ENCODE measurements at regions not wholly inside any gene's neighbourhood (a gene's known extent, or its start where the extent isn't known, plus 50 kb on each side); places are given as distances from the start of the nearest gene placed in this dataset.

DNA sequence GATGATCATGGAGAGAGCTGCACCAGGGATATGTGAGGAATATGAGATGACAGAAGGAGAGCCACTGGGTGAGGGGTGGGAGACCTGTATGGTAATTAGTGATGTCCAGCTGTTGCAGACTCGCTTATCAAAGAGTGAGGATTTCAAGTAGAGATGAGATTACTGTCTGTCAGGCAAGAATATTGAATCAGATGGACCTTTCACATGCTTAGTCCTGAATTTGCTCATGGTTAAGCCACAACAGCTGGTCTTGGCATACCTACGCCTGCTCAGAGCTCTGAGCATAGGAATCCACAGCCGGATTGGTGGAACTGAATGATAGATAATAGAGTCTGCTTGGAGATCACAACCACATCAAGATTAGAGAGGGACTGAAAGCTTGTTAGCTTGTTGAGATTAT lies 115.2 kb upstream of the ARHGAP5 start:
- Mint-ChIP-seq H3K4me1 (peaks cover 8% of the 10 kb centered on the region), H3K27me3 (no peaks in the 10 kb centered on the region), H3K9me3 (peaks cover 3% of the 10 kb centered on the region), H3K36me3 (ENCODE audit: low read depth) (no peaks in the 10 kb centered on the region), H3K4me3 (no peak overlapping the region), H3K27ac (no peak overlapping the region)
- ChIA-PET CTCF (no interaction called here), POLR2A (no interaction called here)
- no peak for DNase-seq

DNA sequence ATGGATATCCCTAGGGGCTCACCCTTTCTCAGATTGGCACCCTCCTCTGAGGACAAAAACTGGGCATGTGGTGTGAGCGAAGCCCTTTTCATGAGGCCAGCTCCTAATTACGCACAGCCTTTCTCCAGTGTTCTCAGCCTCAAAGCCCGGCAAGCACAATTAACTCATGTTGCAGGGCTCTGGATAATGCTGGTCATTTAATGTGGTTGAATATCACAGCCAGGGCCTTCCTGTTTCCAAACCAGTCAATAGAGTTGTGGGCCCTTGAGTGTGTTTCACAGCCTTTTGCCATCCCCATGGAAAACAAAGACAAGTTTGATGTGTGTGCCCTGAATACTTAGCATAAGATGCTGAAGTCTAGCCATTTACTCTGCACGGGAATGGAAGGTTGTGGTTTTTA lies 114.2 kb upstream of the ARHGAP5 start:
- ChIA-PET CTCF (no interaction called here), POLR2A (no interaction called here)
- Mint-ChIP-seq H3K9me3 (peaks cover 7% of the 10 kb centered on the region), H3K27ac (no peak overlapping the region), H3K27me3 (peaks cover 2% of the 10 kb centered on the region), H3K36me3 (ENCODE audit: low read depth) (no peaks in the 10 kb centered on the region), H3K4me3 (no peak overlapping the region), H3K4me1 (peaks cover 8% of the 10 kb centered on the region)
- DNase-seq, result no peak

DNA sequence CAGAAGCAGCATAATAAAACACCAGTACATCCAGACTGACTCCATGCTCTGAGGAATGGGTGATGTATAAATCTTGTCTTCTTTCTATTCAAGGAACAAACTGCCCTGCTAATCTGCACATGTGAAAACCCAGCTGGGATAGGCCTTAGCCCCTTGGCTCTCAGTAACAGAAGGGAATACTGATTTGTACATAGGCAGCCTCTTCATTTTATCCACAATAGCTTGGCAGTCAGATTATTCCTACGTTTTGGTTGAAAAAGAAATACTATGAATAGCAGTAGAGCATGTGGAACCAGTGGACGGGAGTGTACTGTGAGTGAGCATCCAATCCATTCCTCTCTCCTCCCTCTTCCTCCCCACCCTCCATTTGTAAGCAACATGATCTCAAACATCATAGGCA lies 113.5 kb upstream of the ARHGAP5 start:
- no peak overlapping the region for H3K4me3 Mint-ChIP-seq
- no peaks in the 10 kb centered on the region for H3K36me3 Mint-ChIP-seq (ENCODE audit: low read depth)
- peaks cover 2% of the 10 kb centered on the region for H3K27me3 Mint-ChIP-seq
- CTCF ChIA-PET, result no interaction called here
- no peak for DNase-seq
- POLR2A ChIA-PET, result no interaction called here
- H3K9me3 Mint-ChIP-seq, result peaks cover 7% of the 10 kb centered on the region
- H3K27ac Mint-ChIP-seq, result no peak overlapping the region
- peaks cover 8% of the 10 kb centered on the region for H3K4me1 Mint-ChIP-seq

DNA sequence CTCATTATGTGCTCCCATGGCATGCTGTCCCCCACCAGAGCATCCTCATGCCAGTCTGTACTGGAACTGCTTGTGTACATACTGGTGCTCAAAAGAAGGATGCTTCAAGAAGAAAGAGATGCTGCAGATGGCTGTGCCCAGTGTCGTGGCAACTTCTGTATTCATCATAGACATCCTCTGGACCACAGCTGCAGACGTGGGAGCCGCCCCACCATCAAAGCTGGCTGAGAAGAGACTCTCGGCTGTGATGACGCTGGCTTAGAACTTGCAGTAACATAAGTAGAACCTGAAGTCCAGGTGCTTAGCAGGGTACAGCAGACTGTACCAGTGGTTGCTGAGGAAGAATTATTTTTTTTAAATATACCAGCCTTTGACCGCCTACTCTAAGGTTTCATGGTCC lies 112.6 kb upstream of the ARHGAP5 start:
- ChIA-PET CTCF (no interaction called here), POLR2A (interaction anchor here (0.9 kb wide), 1 partner anchor 82 kb away, joined by 3 read pairs; no protein-coding TSS in a partner anchor)
- Mint-ChIP-seq H3K9me3 (peaks cover 5% of the 10 kb centered on the region), H3K36me3 (ENCODE audit: low read depth) (no peaks in the 10 kb centered on the region), H3K27me3 (peaks cover 2% of the 10 kb centered on the region), H3K4me1 (peaks cover 8% of the 10 kb centered on the region), H3K27ac (no peak overlapping the region), H3K4me3 (no peak overlapping the region)
- no peak for DNase-seq

DNA sequence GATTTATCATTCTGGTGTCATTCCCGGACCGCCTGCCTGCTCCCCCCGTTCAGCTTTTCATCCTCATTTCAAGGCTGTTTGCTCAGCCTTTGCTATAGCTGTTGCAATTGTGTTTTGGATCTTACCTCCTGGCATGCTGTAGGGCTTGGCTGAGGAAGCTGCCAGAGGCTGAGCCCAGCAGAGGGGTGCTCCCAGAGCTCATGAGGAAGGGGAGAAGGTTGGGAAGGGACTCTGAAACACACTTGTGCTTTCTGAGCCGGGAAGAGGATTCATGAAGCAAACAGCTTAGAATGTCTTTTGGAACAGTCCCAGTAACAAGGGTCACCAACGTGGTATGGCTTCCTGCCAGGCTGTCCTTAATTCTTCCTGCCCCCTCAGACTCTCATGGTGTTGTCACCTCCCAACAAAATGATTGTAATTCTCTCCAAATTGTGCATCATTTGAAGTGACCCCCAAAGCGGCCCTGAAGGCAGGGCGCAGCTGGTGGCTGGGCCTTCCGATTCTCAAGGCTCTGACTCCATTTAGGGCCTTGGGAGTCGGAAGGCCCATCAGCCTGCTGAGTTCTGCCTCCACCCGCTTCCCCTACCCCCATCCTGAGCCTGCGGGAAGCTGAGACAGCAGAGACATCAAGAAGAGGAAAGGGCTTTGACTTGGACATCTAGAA lies 111.9 kb upstream of the ARHGAP5 start:
- no peak overlapping the region for H3K27ac Mint-ChIP-seq
- no peak overlapping the region for H3K4me3 Mint-ChIP-seq
- peaks cover 2% of the 10 kb centered on the region for H3K27me3 Mint-ChIP-seq
- POLR2A ChIA-PET, result interaction anchor here (0.9 kb wide), 1 partner anchor 81 kb away, joined by 3 read pairs; no protein-coding TSS in a partner anchor
- CTCF ChIA-PET, result no interaction called here
- DNase-seq, result no peak
- H3K4me1 Mint-ChIP-seq, result peaks cover 8% of the 10 kb centered on the region
- H3K36me3 Mint-ChIP-seq (ENCODE audit: low read depth), result no peaks in the 10 kb centered on the region
- H3K9me3 Mint-ChIP-seq, result peaks cover 5% of the 10 kb centered on the region

DNA sequence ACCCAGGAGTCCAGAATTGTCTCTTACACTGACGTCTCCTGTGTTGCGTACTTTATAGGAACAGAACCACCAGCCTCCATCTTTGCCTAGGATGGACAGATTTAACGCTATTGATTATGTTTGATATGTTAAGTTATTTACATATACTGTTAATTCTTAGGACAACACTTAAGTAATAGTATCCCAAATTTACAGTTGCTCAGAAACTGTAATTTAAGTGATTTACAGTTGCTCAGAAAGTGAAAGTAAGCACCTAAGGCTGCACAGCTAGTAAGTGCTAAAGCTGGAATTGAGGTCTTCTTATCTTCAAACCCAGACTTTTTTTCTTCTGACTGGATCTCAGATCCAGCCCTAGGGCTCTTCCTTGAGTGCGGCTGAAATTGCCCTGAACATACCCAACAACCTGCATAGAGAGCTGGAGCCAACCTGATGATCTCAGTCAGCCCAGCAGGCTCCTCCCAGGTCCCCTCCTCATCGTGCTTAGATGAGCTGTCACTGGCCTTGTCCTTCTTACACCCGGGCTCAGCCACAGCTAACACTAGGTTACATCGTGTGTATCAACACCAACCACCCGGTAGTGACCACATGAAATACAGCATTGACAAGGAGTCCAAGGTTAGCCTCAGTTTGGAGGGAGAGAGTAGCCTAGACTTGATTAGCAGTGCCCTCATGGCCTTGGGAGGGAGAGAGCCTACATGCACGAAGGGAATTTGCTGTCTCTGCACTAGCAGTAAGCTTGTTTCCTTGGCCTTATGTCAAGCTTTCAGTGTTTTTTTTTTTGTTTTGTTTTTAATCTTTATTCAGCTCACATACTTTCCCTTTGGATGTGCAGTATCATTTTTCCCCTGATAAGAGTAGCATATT lies 111.1 kb upstream of the ARHGAP5 start:
- POLR2A ChIA-PET, result interaction anchor here (0.9 kb wide), 1 partner anchor 80 kb away, joined by 3 read pairs; no protein-coding TSS in a partner anchor
- peaks cover 3% of the 10 kb centered on the region for H3K9me3 Mint-ChIP-seq
- CTCF ChIA-PET, result no interaction called here
- no peaks in the 10 kb centered on the region for H3K36me3 Mint-ChIP-seq (ENCODE audit: low read depth)
- H3K27ac Mint-ChIP-seq, result no peak overlapping the region
- no peak for DNase-seq
- peaks cover 2% of the 10 kb centered on the region for H3K27me3 Mint-ChIP-seq
- H3K4me3 Mint-ChIP-seq, result no peak overlapping the region
- H3K4me1 Mint-ChIP-seq, result peaks cover 8% of the 10 kb centered on the region

DNA sequence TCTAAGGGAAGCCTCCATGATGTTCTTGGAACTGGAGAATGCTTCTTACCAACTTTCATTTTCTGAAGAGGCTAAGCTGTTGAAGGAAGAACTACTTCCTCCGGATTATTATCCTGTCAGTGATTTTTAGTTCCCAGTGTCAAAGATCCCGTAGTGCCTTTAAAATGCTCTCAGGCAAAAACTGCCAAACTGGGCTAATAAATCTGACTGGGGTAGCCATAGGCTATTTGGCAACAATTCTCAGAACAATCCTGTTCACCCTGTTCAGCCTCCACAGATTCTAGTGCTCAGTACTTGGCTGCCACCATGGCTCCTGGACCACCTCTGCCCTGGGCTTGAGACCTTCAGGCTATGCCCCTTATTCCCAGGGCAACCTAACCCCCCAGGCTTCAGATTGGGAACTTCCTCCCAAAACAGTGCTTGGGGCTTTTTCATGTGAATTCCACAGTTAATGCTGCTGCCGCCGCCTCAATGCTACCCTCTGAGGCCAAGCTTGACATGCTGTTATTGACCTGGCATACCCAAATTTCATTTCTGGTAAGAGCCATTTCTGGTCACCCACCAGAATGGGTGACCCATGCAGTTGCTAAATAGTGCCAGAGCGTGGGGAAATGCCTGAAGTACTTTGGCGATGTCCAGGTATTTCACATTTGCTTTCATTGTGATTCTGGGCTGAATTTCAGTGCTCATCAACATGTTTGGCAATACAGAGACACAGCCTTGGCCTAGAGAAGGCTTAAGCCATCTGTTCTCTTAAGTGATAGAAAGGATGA lies 110.0 kb upstream of the ARHGAP5 start:
- ChIA-PET CTCF (no interaction called here), POLR2A (no interaction called here)
- Mint-ChIP-seq H3K27ac (no peak overlapping the region), H3K9me3 (peaks cover 3% of the 10 kb centered on the region), H3K36me3 (ENCODE audit: low read depth) (no peaks in the 10 kb centered on the region), H3K27me3 (peaks cover 2% of the 10 kb centered on the region), H3K4me1 (peaks cover 8% of the 10 kb centered on the region), H3K4me3 (no peak overlapping the region)
- no peak for DNase-seq

DNA sequence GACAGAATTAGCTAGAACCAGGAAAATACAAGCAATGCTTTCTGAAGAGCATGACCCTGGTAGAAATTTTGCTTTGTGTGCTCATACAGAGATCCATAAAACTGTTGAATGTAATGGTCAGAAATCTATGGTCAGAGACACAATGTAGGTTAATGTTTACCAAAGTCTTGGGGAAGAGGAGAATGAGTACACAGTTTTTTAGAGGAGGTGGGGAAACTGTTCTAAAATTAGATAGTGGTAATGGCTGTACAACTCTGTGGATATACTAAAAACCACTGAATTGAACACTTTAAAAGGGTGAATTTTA lies 109.5 kb upstream of the ARHGAP5 start:
- DNase-seq, result no peak
- H3K9me3 Mint-ChIP-seq, result peaks cover 3% of the 10 kb centered on the region
- no peak overlapping the region for H3K4me3 Mint-ChIP-seq
- H3K36me3 Mint-ChIP-seq (ENCODE audit: low read depth), result no peaks in the 10 kb centered on the region
- peaks cover 2% of the 10 kb centered on the region for H3K27me3 Mint-ChIP-seq
- POLR2A ChIA-PET, result no interaction called here
- no peak overlapping the region for H3K27ac Mint-ChIP-seq
- CTCF ChIA-PET, result no interaction called here
- H3K4me1 Mint-ChIP-seq, result peaks cover 8% of the 10 kb centered on the region

DNA sequence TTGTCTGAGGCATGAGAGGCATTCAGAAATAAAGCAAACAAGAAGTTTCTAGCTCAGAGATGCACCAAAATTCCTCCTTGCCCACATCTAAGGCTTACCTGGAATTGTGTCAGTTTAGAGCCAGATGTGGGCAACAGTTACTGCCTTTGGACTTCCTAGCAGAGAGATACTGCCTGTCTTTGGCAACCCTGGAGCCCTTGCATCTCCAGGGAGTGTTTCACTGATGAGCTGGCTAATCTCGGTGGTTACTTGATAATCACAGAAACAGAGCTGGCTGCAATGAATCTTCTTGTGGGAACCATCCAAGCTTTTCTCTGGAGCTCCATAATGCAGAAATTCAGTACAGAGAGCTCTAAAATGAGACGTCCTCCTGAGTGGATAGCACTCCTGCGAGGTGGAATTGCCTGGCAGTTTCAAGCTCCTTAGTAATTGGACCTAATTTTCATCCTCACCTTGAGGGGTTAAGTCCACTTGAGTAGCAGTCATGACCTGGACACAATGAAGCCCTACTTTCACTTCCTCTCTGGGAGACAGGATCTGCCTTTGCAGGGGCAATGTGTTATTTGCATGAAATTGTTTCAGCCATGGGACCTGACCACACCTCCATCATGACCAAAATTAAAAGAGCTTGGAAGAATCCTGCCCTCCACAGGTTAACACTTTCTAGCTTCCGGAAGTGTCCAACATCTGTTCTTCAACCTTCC lies 108.8 kb upstream of the ARHGAP5 start:
- Mint-ChIP-seq H3K27me3 (peaks cover 2% of the 10 kb centered on the region), H3K27ac (no peak overlapping the region), H3K4me1 (peaks cover 8% of the 10 kb centered on the region), H3K36me3 (ENCODE audit: low read depth) (no peaks in the 10 kb centered on the region), H3K4me3 (no peak overlapping the region), H3K9me3 (peaks cover 3% of the 10 kb centered on the region)
- DNase-seq, result no peak
- CTCF ChIA-PET, result no interaction called here
- POLR2A ChIA-PET, result no interaction called here

DNA sequence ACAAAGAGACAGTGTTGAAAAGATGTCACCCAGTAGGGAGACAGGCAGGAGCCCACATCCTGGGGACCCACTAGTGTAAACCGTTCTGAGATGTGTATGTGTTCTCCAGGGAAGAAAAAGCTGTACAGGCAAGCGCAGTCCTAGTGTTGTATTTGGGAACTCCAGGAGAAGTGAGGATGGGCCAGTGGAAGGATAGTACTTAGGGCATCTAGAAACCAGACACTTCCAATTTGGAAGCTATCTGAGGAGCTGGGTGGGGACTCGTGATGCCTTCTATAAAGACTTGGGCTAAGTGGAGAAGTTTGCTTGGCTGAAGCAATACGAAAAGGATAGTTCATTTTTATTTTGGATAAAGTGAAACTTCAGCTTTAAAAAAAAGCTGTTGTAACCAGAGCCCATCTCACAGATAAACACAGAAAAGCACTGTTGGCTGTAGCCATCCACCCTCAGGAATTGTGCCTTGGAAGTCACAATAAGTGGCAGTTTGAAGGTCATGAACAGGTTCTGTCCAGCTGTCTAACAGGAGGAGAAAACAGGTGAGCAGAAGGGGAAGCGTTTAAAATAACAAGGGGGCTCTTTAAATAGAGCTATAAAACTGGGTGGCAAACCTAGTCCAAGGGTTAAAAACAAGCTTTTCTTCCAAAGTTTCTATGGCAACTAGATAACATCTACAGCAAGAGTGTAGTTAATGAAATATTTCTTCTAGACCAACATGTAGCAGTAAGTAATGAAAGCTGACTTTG lies 108.0 kb upstream of the ARHGAP5 start:
- Mint-ChIP-seq H3K4me1 (peaks cover 8% of the 10 kb centered on the region), H3K9me3 (peaks cover 4% of the 10 kb centered on the region), H3K4me3 (no peak overlapping the region), H3K27me3 (peaks cover 2% of the 10 kb centered on the region), H3K27ac (no peak overlapping the region), H3K36me3 (ENCODE audit: low read depth) (no peaks in the 10 kb centered on the region)
- CTCF ChIA-PET, result interaction anchor here (0.7 to 1.3 kb wide), 2 partner anchors 25 to 43 kb away, joined by 3 to 4 read pairs; no protein-coding TSS in a partner anchor
- POLR2A ChIA-PET, result no interaction called here
- DNase-seq, result no peak

DNA sequence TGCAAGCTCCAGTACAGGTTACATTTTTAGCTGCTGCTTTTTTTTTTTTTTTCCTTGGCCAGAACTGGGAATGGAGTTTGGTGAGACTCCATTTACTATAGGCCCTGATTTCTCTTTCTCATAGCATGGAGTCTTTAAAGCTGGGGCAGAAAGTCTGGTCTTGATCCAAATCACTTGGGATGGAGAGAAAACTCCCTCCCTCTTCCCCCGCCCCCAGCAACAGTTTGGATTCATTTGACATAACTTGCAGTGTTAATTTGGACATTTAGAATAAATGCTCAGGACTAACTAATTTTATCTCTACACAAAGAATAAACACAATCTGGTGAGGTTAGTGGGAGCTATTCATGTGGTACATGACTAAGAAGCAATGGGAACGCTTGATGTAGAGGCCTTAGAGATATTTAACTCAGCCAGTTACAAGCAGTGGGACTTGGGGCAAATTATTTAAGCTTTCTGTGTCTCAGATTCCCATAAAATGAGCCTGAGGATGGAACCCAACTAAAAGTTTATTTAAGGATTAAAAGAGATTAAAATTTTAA lies 107.3 kb upstream of the ARHGAP5 start:
- H3K4me3 Mint-ChIP-seq, result no peak overlapping the region
- H3K4me1 Mint-ChIP-seq, result peaks cover 8% of the 10 kb centered on the region
- H3K9me3 Mint-ChIP-seq, result peaks cover 6% of the 10 kb centered on the region
- no peak overlapping the region for H3K27ac Mint-ChIP-seq
- CTCF ChIA-PET, result interaction anchor here (0.7 to 1.3 kb wide), 2 partner anchors 24 to 44 kb away, joined by 3 to 4 read pairs; no protein-coding TSS in a partner anchor
- DNase-seq, result no peak
- peaks cover 2% of the 10 kb centered on the region for H3K27me3 Mint-ChIP-seq
- no peaks in the 10 kb centered on the region for H3K36me3 Mint-ChIP-seq (ENCODE audit: low read depth)
- POLR2A ChIA-PET, result no interaction called here

DNA sequence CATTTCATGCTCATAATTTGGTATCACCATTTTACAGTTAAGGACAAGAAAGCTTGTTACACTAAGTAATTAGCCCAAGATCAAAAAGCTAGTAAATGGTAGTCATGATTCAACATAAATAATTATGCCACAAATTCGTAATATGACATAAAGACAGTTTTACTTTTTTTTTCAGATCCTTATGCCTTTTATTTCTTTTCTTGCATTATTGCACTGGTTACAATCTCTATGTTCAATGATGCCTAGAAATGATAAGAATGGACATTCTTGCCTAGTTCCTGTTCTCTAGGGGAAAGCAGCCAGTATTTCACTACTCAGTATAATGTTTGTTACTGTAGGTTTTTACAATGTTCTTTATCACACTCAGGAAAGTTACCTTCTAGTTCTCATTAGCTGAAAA lies 106.4 kb upstream of the ARHGAP5 start:
- H3K4me1 Mint-ChIP-seq, result peaks cover 8% of the 10 kb centered on the region
- H3K36me3 Mint-ChIP-seq (ENCODE audit: low read depth), result no peaks in the 10 kb centered on the region
- POLR2A ChIA-PET, result no interaction called here
- no peak overlapping the region for H3K4me3 Mint-ChIP-seq
- peaks cover 6% of the 10 kb centered on the region for H3K9me3 Mint-ChIP-seq
- H3K27ac Mint-ChIP-seq, result no peak overlapping the region
- no peak for DNase-seq
- CTCF ChIA-PET, result no interaction called here
- H3K27me3 Mint-ChIP-seq, result peaks cover 2% of the 10 kb centered on the region
